Mesothelial cell of epicardium (in vitro differentiated cells): ENCODE measurements at regions not wholly inside any gene's neighbourhood (a gene's known extent, or its start where the extent isn't known, plus 50 kb on each side); places are given as distances from the start of the nearest gene placed in this dataset.

Source experiments
- DNase-seq, 2 experiments: peaks; one replicate each; pipeline ENCODE4 v3.0.0; 2021; ENCODE audit warnings: low spot score in 2 of 2; ENCODE audit not compliant: unreplicated experiment in 2 of 2
- H3K27ac Mint-ChIP-seq: 2 replicates; pipeline ENCODE4 v1.8.0; 2021; ENCODE audit warnings: mixed read lengths
- H3K27me3 Mint-ChIP-seq: 2 replicates; pipeline ENCODE4 v1.8.0; 2021; ENCODE audit warnings: low read depth, mixed read lengths
- H3K36me3 Mint-ChIP-seq: 2 replicates; pipeline ENCODE4 v1.8.0; 2021; ENCODE audit warnings: mixed read lengths
- H3K4me1 Mint-ChIP-seq: 2 replicates; pipeline ENCODE4 v1.8.0; 2021; ENCODE audit warnings: mixed read lengths
- H3K4me3 Mint-ChIP-seq: 2 replicates; pipeline ENCODE4 v1.8.0; 2021; ENCODE audit warnings: mild to moderate bottlenecking, moderate library complexity, mixed read lengths
- H3K9me3 Mint-ChIP-seq: 2 replicates; pipeline ENCODE4 v1.8.0; 2021; ENCODE audit warnings: mixed read lengths
- CTCF ChIP-seq: fragments of 200-600 bp; sonication (generic); IDR thresholded peaks from one replicate; pipeline ENCODE4 v1.5.0; 2021; ENCODE audit warnings: antibody characterized with exemption; ENCODE audit not compliant: unreplicated experiment

GRCh38 chr2:180516232-180516631 is 464.2 kb upstream of the UBE2E3 start:
- H3K4me1 Mint-ChIP-seq, result peaks cover 9% of the 10 kb centered on the region
- no peak for TF ChIP-seq CTCF
- H3K27me3 Mint-ChIP-seq, result no peaks in the 10 kb centered on the region
- no peak overlapping the region for H3K27ac Mint-ChIP-seq
- no peaks in the 10 kb centered on the region for H3K36me3 Mint-ChIP-seq
- no peaks in the 10 kb centered on the region for H3K9me3 Mint-ChIP-seq
- H3K4me3 Mint-ChIP-seq, result no peak overlapping the region
- DNase-seq, result no peak

DNA sequence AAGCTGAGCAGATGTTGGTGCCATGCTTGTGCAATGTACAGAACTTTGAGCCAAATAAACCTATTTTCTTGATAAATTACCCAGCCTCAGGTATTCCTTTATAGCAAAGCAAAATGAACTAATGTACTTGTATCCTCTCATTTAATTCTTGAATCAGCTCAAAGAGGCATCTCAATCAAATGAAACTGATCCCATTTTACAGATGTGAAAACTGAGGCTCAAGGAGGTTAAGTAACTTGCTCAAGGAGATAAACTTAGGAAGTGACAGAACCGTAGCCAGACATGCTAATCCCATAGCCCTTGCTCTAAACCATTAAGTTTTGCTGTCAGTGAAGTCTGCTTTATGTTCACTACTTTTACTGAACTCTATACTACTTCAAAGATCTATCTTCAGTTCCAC is 467.0 kb upstream of the UBE2E3 start:
- Mint-ChIP-seq H3K27ac (no peak overlapping the region), H3K4me1 (peaks cover 1% of the 10 kb centered on the region), H3K27me3 (no peaks in the 10 kb centered on the region), H3K4me3 (no peak overlapping the region), H3K9me3 (peaks cover 8% of the 10 kb centered on the region), H3K36me3 (no peaks in the 10 kb centered on the region)
- no peak for DNase-seq
- TF ChIP-seq CTCF, result no peak

DNA sequence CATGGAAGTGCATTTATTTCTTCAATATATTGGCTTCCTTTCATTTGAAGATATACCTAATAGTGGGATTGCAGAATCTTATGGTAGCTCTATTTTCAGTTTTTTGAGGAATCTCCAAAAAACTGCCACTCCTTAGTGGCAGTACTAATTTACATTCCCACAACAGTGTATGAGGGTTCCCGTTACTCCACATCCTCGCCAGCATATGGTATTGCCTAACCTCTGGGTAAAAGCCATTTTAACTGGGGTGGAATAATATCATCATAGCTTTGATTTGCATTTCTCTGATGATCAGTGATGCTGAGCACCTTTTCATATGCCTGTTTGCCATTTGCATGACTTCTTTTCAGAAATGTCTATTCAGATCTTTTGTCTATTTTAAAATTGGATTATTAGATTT is 471.9 kb upstream of the UBE2E3 start:
- H3K4me1 Mint-ChIP-seq, result no peaks in the 10 kb centered on the region
- H3K9me3 Mint-ChIP-seq, result peaks cover 14% of the 10 kb centered on the region
- no peaks in the 10 kb centered on the region for H3K36me3 Mint-ChIP-seq
- H3K27ac Mint-ChIP-seq, result no peak overlapping the region
- no peak for DNase-seq
- no peaks in the 10 kb centered on the region for H3K27me3 Mint-ChIP-seq
- no peak overlapping the region for H3K4me3 Mint-ChIP-seq
- TF ChIP-seq CTCF, result no peak

DNA sequence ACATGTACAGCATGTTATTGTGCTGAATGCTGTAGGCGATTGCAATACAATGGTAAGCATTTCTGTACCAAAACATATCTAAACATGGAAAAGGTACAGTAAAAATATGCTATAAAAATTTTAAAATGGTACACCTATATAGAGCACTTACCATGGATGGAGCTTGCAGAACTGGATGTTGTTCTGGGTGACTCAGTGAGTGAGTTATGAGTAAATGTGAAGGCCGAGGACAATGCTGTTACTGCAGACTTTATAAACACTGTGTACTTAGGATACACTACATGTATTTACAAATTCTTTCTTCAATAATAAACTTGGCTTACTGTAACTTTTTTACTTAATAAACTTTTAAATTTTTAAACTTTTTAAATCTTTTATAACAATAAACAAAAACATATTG is 473.4 kb upstream of the UBE2E3 start:
- no peak for DNase-seq
- Mint-ChIP-seq H3K9me3 (peaks cover 14% of the 10 kb centered on the region), H3K4me1 (no peaks in the 10 kb centered on the region), H3K27ac (no peak overlapping the region), H3K4me3 (no peak overlapping the region), H3K27me3 (no peaks in the 10 kb centered on the region), H3K36me3 (no peaks in the 10 kb centered on the region)
- TF ChIP-seq CTCF, result no peak

- Mint-ChIP-seq H3K9me3 (peaks cover 18% of the 10 kb centered on the region), H3K4me1 (no peaks in the 10 kb centered on the region)
- no peak for DNase-seq
These were observed 475.2 kb upstream of the UBE2E3 start for GRCh38 chr2:180505203-180505602.

More at GRCh38 chr2:180505203-180505602, 475.2 kb upstream of the UBE2E3 start:
- Mint-ChIP-seq H3K27me3 (no peaks in the 10 kb centered on the region), H3K27ac (no peak overlapping the region), H3K36me3 (no peaks in the 10 kb centered on the region), H3K4me3 (no peak overlapping the region)
- no peak for TF ChIP-seq CTCF
